Esophagus mucosa (tissue), 1 donor: ENCODE measurements at regions not wholly inside any gene's neighbourhood (a gene's known extent, or its start where the extent isn't known, plus 50 kb on each side); places are given as distances from the start of the nearest gene placed in this dataset.

ENCODE experiments used
- ATAC-seq: fragments of 200-7000 bp; cut with Tn5 transposase; one replicate; pipeline ENCODE4 v1.9.1; 2020
- donor health status: DM: yes; HTN: yes; CAD: no.

GRCh38 chr5:170451747-170452365, 52.0 kb upstream of the KCNIP1 start:
- peak; percentile 62 for ATAC-seq

GRCh38 chr5:170450061-170450669, 53.7 kb upstream of the KCNIP1 start:
- ATAC-seq, result no peak

- ATAC-seq, result no peak
Measured at GRCh38 chr5:170449232-170449631, 54.6 kb upstream of the KCNIP1 start.

- ATAC-seq, result no peak
Measured at GRCh38 chr5:170448221-170448620, 55.6 kb upstream of the KCNIP1 start.

- ATAC-seq, result no peak
Measured at GRCh38 chr5:170446365-170446764, 57.2 kb upstream of the KCNMB1 start.

GRCh38 chr5:170445936-170446335, 56.8 kb upstream of the KCNMB1 start:
- no peak for ATAC-seq

- ATAC-seq, result no peak
Measured at GRCh38 chr5:170444969-170445505, 55.9 kb upstream of the KCNMB1 start.

- no peak for ATAC-seq
Measured at GRCh38 chr5:170444181-170444580, 55.0 kb upstream of the KCNMB1 start.

GRCh38 chr5:170443624-170444023, 54.5 kb upstream of the KCNMB1 start:
- ATAC-seq, result no peak

GRCh38 chr5:170442921-170443320, 53.8 kb upstream of the KCNMB1 start:
- ATAC-seq, result no peak

- ATAC-seq, result no peak
Measured at GRCh38 chr5:170442391-170442790, 53.2 kb upstream of the KCNMB1 start.

- ATAC-seq, result no peak
Measured at GRCh38 chr5:170441393-170441784, 52.2 kb upstream of the KCNMB1 start.

- ATAC-seq, result no peak
Measured at GRCh38 chr5:170440771-170441392, 51.7 kb upstream of the KCNMB1 start.

GRCh38 chr5:170439944-170440269, 50.7 kb upstream of the KCNMB1 start:
- no peak for ATAC-seq

GRCh38 chr5:170439223-170439943, 50.2 kb upstream of the KCNMB1 start:
- no peak for ATAC-seq
